Colonic mucosa (tissue), 4 donors: ENCODE measurements at regions not wholly inside any gene's neighbourhood (a gene's known extent, or its start where the extent isn't known, plus 50 kb on each side); places are given as distances from the start of the nearest gene placed in this dataset.

Experiments used
- DNase-seq: peaks from one replicate; pipeline ENCODE4 v3.0.0-alpha.2; 2020
- H3K27ac ChIP-seq: fragments of 200-600 bp; one replicate; pipeline ENCODE4 v1.8.0; 2021
- H3K27me3 ChIP-seq: fragments of 200-600 bp; one replicate; pipeline ENCODE4 v1.8.0; 2021
- H3K36me3 ChIP-seq: fragments of 200-600 bp; one replicate; pipeline ENCODE4 v1.8.0; 2021
- H3K4me1 ChIP-seq: fragments of 200-600 bp; one replicate; pipeline ENCODE4 v1.8.0; 2021; ENCODE audit warnings: mild to moderate bottlenecking
- H3K4me3 ChIP-seq: fragments of 200-600 bp; one replicate; pipeline ENCODE4 v1.8.0; 2021
- H3K9ac ChIP-seq, 2 donors: one replicate each; pipeline ENCODE4 v1.7.0; 2013; ENCODE audit warnings: control low read depth in 2 of 2, low read depth in 2 of 2, low read length in 2 of 2
- H3K9me3 ChIP-seq: fragments of 200-600 bp; one replicate; pipeline ENCODE4 v1.8.0; 2021
- intact Hi-C: fragments of 100-400 bp; cut with DNase I; formaldehyde crosslinking; loops from one replicate; pipeline ENCODE4 v1.14.1; 2022
- TF ChIP-seq, protein P1 (sequence below): fragments of 200-600 bp; IDR thresholded peaks from one replicate; pipeline ENCODE4 v1.8.0; 2022; ENCODE audit warnings: antibody characterized with exemption, mild to moderate bottlenecking
- donor health status: healthy.
- donor health status: DM: no; HTN: no; CAD: no.
- donor health status: DM: no; HTN: no; CAD: no.

DNA sequence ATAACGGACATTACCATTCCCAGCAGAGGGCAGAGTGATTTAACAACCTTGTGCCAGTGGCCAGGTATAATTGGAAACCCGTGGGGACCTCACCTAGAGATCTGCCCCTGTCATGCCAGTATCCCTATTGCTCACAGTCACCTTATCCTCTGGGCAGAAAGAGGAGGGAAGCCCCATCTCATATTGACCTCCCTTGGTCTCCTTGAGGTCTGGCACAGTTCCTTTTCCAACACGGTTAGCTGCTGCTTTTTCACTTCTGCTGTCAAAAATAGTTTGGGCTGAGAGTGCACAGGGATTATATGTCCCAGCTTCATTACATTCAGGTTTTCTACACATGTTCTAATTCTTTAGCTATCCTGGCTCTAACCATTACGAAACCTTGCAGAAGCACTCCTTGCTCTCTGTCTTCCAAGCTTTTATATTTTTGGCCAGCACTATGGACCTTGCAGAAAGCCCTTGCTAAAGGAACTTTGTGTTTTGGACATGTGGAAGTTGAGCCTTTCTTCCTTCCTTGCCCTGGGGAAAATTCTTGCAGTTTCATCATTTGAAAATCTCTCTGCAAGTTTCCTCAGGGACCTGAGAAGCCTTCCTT, 111.7 kb upstream of the MIS18BP1 start:
- Histone ChIP-seq H3K4me3 (no peak overlapping the region), H3K27me3 (no peaks in the 10 kb centered on the region), H3K9me3 (no peaks in the 10 kb centered on the region), H3K9ac (no peak overlapping the region), H3K27ac (no peak overlapping the region), H3K4me1 (no peaks in the 10 kb centered on the region), H3K36me3 (no peaks in the 10 kb centered on the region)
- TF ChIP-seq, protein P1, sequence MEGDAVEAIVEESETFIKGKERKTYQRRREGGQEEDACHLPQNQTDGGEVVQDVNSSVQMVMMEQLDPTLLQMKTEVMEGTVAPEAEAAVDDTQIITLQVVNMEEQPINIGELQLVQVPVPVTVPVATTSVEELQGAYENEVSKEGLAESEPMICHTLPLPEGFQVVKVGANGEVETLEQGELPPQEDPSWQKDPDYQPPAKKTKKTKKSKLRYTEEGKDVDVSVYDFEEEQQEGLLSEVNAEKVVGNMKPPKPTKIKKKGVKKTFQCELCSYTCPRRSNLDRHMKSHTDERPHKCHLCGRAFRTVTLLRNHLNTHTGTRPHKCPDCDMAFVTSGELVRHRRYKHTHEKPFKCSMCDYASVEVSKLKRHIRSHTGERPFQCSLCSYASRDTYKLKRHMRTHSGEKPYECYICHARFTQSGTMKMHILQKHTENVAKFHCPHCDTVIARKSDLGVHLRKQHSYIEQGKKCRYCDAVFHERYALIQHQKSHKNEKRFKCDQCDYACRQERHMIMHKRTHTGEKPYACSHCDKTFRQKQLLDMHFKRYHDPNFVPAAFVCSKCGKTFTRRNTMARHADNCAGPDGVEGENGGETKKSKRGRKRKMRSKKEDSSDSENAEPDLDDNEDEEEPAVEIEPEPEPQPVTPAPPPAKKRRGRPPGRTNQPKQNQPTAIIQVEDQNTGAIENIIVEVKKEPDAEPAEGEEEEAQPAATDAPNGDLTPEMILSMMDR = no peak
- intact Hi-C loops = no loop called here
- no peak for DNase-seq

DNA sequence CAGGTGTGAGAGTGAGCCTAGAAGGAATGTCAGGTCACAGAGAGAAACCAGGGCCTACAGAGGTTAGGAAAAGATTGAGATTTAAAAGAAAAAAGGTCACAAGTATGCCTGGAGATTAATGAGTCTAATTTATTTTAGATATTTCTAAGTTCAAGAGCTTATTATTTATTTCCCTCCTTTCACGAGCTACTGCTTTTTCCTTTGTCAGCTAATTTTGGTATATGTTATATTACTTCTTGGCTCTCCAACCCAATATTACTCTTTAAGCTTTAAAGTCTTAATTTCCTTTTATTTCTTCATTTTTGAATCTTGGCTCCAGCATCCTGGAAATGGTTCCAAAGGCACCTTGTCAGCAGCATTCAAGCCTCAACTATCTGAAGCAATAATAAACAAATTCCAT, 109.5 kb upstream of the MIS18BP1 start:
- Histone ChIP-seq H3K4me3 (no peak overlapping the region), H3K27ac (no peak overlapping the region), H3K9ac (no peak overlapping the region), H3K4me1 (no peaks in the 10 kb centered on the region), H3K9me3 (no peaks in the 10 kb centered on the region), H3K27me3 (no peaks in the 10 kb centered on the region), H3K36me3 (no peaks in the 10 kb centered on the region)
- DNase-seq = no peak
- intact Hi-C loops = no loop called here
- TF ChIP-seq, protein P1 = no peak

DNA sequence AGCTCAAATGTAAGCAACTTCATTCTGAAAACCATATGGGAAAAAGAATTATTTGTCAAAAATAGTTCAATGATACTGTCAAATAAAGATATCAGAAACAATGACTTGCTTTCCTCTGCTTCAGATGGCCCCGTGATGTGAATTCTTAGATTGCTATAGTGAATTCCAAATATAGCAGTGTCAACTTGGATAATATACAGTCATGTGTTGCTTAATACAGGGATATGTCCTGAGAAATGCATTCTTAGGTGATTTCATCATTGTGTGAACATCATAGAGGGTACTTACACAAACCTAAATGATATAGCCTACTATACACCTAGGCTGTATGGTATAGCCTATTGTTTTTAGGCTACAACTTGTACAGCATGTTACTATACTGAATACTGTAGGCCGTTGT, 108.7 kb upstream of the MIS18BP1 start:
- DNase-seq = no peak
- Histone ChIP-seq H3K4me1 (no peaks in the 10 kb centered on the region), H3K9ac (no peak overlapping the region), H3K36me3 (no peaks in the 10 kb centered on the region), H3K9me3 (no peaks in the 10 kb centered on the region), H3K27ac (no peak overlapping the region), H3K4me3 (no peak overlapping the region), H3K27me3 (no peaks in the 10 kb centered on the region)
- intact Hi-C loops = no loop called here
- TF ChIP-seq, protein P1 = no peak

DNA sequence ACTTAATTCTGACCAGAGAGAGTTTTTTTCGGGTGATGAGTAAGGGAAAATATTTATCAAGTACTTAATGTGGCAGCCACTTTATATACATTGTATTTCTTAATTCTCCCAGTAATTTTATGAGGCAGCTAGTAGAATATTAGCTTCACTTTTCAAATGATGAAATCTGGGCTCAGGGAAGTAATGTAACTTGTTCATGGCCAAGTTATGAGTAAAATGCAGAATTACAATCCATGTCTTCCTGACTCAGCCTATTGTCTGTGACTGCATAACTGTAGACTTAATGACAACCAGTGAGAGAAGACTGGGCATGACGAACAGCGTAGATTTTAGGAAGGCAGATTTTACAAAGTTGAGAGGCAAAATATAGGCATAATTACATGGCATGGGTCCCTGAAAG, 106.7 kb upstream of the MIS18BP1 start:
- Histone ChIP-seq H3K9ac (no peak overlapping the region), H3K27me3 (no peaks in the 10 kb centered on the region), H3K4me1 (no peaks in the 10 kb centered on the region), H3K4me3 (no peak overlapping the region), H3K27ac (no peak overlapping the region), H3K36me3 (no peaks in the 10 kb centered on the region), H3K9me3 (no peaks in the 10 kb centered on the region)
- intact Hi-C loops = no loop called here
- TF ChIP-seq, protein P1 = no peak
- no peak for DNase-seq

DNA sequence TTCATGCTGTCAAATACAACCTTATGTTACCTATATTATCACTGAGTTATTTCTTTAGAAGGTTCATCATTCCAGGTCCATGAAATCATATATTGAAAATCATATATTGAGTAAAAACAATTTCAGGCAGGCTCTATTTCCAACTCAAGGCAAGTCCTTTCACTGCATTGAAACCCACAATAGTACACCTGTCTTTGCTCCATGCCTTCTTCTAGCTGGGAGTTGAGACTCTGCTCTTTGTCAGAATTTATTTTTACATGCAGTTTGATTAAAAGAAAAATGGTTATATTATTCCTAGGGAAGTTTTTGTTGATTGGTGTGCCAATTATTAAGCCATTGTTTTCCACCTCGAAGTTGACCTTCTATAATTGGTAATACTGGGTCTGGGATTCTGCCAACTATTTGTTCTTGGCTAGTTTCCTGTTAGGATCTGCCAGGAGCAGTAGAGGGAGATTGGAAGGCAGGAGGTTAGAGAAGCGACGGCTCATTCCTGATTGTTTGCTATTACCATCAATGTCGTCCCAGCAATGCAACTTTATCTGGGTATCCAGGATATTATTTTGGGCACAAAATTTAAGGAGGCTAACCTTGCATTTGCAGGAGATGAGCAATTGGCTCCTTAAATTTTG, 79.5 kb upstream of the MIS18BP1 start:
- no peaks in the 10 kb centered on the region for H3K36me3 ChIP-seq
- TF ChIP-seq, protein P1 = no peak
- H3K9me3 ChIP-seq = no peaks in the 10 kb centered on the region
- no peak for DNase-seq
- no peak overlapping the region for H3K4me3 ChIP-seq
- H3K27ac ChIP-seq = no peak overlapping the region
- no peaks in the 10 kb centered on the region for H3K27me3 ChIP-seq
- no peak overlapping the region for H3K9ac ChIP-seq
- intact Hi-C loops = no loop called here
- no peaks in the 10 kb centered on the region for H3K4me1 ChIP-seq
